Left ventricle myocardium inferior (tissue), 1 donor: ENCODE measurements at regions not wholly inside any gene's neighbourhood (a gene's known extent, or its start where the extent isn't known, plus 50 kb on each side); places are given as distances from the start of the nearest gene placed in this dataset.
A peak's percentile ranks its signal among the peaks of the same experiment; 100 is the strongest.

Experiments used
- DNase-seq: peaks from one replicate; pipeline ENCODE4 v3.0.0-alpha.2; 2020
- H3K27ac ChIP-seq: fragments of 200-600 bp; replicated peaks from 2 replicates; pipeline ENCODE4 v1.8.0; 2021
- H3K27me3 ChIP-seq: fragments of 200-600 bp; 2 replicates; pipeline ENCODE4 v1.8.0; 2021; ENCODE audit warnings: low read depth
- H3K36me3 ChIP-seq: fragments of 200-600 bp; 2 replicates; pipeline ENCODE4 v1.8.0; 2021
- H3K4me1 ChIP-seq: fragments of 200-600 bp; 2 replicates; pipeline ENCODE4 v1.8.0; 2021
- H3K4me3 ChIP-seq: fragments of 200-600 bp; 2 replicates; pipeline ENCODE4 v1.8.0; 2021; ENCODE audit warnings: mild to moderate bottlenecking, moderate library complexity
- H3K9me3 ChIP-seq: fragments of 200-600 bp; replicated peaks from 2 replicates; pipeline ENCODE4 v1.8.0; 2021
- CTCF ChIP-seq: fragments of 200-600 bp; IDR thresholded peaks from 2 replicates; pipeline ENCODE4 v1.8.0; 2021; ENCODE audit warnings: antibody characterized with exemption, mild to moderate bottlenecking, borderline replicate concordance
- intact Hi-C: fragments of 100-400 bp; cut with micrococcal nuclease; formaldehyde crosslinking; loops from one replicate; pipeline ENCODE4 v1.11.0; 2022
- donor health status: DM: no; HTN: yes; CAD: no; lungs with severe emphysema.

DNA sequence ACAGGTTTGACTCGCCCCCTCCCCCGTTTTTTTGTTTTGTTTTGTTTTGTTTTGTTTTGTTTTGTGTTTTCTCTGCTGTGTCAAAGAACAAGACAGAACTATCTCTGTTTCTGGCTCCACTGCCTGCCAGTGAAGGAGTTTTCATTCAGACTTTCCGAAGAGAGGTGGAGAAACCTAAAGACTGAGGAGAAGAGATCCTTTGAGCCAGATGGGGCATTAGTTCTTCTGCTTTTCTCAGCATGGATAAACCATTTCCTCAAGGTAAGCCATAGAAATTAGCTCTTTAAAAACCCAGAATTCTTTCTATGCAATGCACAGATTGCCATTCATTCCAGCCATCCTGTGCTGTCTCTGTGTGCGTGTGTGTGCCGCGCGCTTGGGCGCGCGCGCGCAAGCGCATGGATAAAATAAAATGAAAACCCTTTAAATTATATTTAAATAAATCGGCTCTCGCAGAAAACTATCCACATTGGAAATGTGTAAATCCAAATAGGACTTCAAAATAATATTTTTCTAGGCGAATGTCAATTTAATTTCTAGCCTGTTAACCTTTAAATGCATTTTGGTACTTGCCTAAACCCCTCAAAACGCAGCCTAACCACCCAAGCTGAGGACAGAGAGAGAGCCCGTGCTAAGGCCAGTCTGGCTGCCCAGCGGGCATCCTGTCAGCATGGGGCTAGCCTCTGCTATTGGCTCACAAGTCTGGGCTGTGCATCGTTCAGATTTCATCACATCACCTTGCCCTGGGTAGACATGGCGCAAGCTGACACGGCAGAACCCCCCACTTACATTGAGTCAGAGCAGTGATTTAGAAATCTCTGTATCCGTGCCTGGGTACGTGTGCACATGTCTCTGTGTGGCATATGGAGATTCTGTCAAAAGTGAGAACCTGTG, 113.0 kb upstream of the VAMP7 start:
- intact Hi-C loops: no loop called here
- no peak for DNase-seq

DNA sequence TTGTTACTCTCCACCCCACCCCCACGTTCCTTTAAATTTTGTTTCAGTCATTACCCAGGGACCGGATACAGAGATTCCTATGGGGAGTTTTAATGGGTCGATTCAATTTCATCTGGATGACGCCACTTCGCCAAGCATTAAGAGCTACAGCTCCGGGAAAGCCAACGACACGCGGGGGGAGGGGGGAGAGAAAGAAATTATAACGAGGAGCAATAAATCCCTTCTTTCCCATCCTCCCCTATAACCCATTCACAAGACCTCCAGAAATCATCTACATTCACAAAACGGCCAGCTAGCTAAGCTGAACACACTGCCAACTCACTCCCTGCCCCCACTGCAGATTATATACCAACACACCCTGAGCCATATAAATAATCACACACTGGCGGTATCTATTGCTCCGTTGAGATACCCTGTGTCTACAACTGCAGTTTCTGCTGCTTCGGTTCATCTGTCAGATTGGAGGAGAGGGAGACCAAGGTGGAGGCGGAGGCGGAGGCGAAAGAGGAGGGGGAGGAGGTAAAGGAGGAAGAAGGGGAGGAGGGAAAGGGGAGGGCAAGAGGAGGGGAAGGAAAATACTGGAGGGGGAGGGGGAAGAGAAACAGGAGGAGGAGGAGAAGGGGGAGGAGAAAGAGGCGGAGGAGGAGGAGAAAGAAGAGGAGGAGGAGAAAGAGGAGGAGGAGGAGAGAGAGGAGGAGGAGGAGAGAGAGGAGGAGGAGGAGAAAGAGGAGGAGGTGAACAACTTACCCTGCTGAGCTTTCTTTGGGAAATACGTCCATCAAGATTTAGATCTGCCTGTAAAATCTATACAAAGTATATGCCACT, 113.9 kb upstream of the VAMP7 start:
- H3K4me3 ChIP-seq: peak overlapping the region; percentile 63
- intact Hi-C loops: no loop called here

More for the DNA sequence above, 113.0 kb upstream of the VAMP7 start:
- H3K36me3 ChIP-seq: no peaks in the 10 kb centered on the region
- H3K27ac ChIP-seq: no peak overlapping the region
- TF ChIP-seq CTCF: no peak
- H3K9me3 ChIP-seq: no peaks in the 10 kb centered on the region
- H3K27me3 ChIP-seq: no peaks in the 10 kb centered on the region
- H3K4me3 ChIP-seq: peak overlapping the region; percentile 63
- peaks cover 7% of the 10 kb centered on the region for H3K4me1 ChIP-seq

DNA sequence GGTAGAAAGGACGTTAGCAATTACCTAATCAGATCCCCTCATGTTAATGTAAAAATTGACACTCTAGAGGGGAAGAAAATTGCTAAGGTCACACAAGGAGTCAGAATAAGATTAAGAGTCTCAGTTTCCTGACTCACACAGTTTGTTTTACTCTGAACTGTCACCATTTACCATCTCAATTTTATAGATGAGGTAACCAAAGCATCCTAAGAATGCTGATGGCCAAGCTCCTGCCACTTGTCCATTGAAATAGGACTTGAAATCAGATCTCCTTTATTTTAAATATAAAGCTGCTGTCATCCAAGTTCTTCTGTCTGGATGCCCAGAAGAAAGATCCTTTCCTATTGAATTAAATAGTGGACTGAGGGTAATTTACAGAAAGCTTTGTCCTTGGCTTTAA, 114.8 kb upstream of the VAMP7 start:
- Histone ChIP-seq H3K9me3 (peaks cover 2% of the 10 kb centered on the region), H3K4me1 (peaks cover 7% of the 10 kb centered on the region), H3K27ac (peak overlapping the region; percentile 67), H3K27me3 (no peaks in the 10 kb centered on the region), H3K36me3 (no peaks in the 10 kb centered on the region), H3K4me3 (peak overlapping the region; percentile 63)
- DNase-seq: no peak
- TF ChIP-seq CTCF: no peak
- intact Hi-C loops: no loop called here

More for the DNA sequence above, 113.9 kb upstream of the VAMP7 start:
- peak; percentile 23 for DNase-seq
- H3K4me1 ChIP-seq: peaks cover 7% of the 10 kb centered on the region
- no peak for TF ChIP-seq CTCF
- H3K27ac ChIP-seq: peak overlapping the region; percentile 67
- H3K9me3 ChIP-seq: no peaks in the 10 kb centered on the region
- no peaks in the 10 kb centered on the region for H3K27me3 ChIP-seq
- H3K36me3 ChIP-seq: no peaks in the 10 kb centered on the region

DNA sequence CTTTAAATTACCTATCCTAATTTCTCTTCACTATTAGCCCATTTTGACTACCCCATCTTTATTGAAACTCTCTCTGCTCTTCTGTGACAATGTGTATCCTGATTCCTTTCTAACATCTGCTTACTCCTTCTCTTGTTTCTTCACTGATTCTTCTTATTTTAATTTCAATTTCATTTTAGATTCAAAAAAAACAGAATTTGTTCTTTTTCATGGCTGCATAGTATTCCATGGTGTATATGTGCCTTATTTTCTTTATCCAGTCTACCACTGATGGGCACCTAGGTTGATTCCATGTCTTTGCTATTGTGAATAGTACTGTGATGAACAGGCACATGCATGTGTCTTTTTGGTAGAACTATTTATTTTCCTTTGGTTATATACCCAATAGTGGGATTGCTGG, 120.0 kb upstream of the VAMP7 start:
- no peak for TF ChIP-seq CTCF
- intact Hi-C loops: no loop called here
- Histone ChIP-seq H3K27me3 (no peaks in the 10 kb centered on the region), H3K4me1 (peaks cover 3% of the 10 kb centered on the region), H3K27ac (no peak overlapping the region), H3K9me3 (peaks cover 6% of the 10 kb centered on the region), H3K36me3 (no peaks in the 10 kb centered on the region), H3K4me3 (no peak overlapping the region)
- DNase-seq: no peak

- intact Hi-C loops: no loop called here
- no peaks in the 10 kb centered on the region for H3K27me3 ChIP-seq
- peaks cover 14% of the 10 kb centered on the region for H3K4me1 ChIP-seq
- no peak overlapping the region for H3K27ac ChIP-seq
- no peak for TF ChIP-seq CTCF
- H3K9me3 ChIP-seq: peaks cover 6% of the 10 kb centered on the region
- no peaks in the 10 kb centered on the region for H3K36me3 ChIP-seq
- DNase-seq: no peak
- H3K4me3 ChIP-seq: no peak overlapping the region
Measured at GRCh38 chrX:155757046-155757759, 123.9 kb upstream of the VAMP7 start.
